NCI-H1930 (cell line): ENCODE measurements at regions not wholly inside any gene's neighbourhood (a gene's known extent, or its start where the extent isn't known, plus 50 kb on each side); places are given as distances from the start of the nearest gene placed in this dataset.
"Not testable (repeated sequence)": the region's sequence is repeated elsewhere in the genome, so short reads cannot be mapped to it uniquely, and the experiment has no call there.

Experiments
- DNase-seq, 2 experiments: peaks; one replicate each; lab custom pipeline; 2025; lab: John Stamatoyannopoulos, UW

DNA sequence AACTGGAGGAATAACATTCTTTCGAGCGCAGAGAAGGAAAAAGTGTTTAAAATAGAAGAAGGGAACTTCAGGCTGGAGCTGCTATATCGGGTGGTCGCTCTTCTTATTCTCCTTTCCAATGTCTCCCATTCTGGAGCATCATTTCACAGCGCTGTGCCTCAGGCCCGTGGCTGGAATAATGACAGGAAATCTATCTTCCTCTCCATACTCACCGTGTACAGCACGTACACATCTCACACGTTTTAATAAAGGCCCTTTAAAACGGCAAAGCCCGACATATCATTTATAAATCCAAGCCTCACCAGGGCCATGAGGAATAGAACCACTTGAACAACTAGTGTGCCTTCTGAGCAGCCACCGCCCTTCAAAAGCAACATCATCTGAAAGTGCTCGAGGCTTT, 264.4 kb downstream of the TEX29 start:
- no peak for DNase-seq

DNA sequence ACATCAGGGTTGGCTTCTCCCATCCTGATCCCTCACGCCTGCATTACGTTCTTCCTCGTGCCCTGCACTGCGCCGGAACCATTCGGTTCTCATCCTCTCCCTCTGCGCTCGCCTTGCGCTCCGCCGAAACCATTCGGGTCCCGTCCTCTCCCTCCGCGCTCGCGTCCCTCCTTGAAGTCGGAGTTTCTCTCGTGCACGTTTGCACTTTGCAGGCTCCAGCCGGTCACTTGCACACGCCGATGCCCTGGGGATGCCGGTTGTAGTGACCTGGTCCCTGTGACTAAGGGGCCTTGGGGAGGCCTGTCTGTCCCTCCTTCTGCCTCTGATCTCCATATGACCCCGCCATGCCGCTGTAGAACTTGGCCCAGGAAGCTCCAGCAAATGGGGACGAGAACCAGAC, 265.8 kb downstream of the TEX29 start:
- DNase-seq: no peak

- DNase-seq: no peak
Observed at GRCh38 chr13:111587249-111587648, 266.8 kb downstream of the TEX29 start.

GRCh38 chr13:111589321-111589720, 268.9 kb downstream of the TEX29 start:
- no peak for DNase-seq

DNA sequence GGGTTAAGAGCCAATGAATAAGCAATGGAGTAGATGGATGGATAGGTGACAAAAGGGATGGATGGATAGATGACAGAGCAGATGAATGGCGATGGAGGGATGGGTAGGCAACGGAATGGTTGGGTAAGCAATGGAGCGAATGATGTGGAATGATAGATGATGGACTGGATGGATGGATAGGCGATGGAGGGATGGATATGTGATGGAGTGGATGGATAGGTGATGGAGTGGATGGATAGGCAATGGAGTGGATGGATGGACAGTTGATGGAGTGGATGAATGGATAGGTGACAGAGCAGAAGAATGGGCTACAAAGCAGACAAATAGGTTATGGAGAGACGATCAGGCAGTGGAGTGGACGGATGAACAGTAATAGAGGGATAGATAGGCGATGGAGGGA, 269.6 kb downstream of the TEX29 start:
- no peak for DNase-seq

DNA sequence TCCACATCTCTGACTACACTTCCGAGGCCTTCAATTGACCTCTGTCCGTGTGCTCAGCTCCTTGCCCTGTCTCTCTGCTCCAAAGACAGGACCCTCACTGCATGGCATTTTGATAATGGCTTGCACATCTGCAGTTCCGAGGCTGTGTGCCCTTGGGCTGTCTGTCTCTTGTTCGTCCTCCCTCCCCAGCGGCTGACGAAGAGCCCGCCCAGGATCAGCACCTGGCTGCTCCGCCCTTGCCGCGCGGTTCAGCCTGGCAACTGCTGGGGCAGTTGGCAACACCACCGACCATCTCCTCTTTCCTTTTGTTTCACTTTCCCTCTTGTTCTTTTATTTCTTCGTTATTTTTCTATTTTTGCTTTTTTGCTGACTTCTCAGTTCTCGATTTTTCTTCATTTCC, 270.4 kb downstream of the TEX29 start:
- no peak for DNase-seq

- not testable (repeated sequence) for DNase-seq
Observed at GRCh38 chr13:111593490-111593889, 273.0 kb downstream of the TEX29 start.

- no peak for DNase-seq
Observed at GRCh38 chr13:111594606-111595005, 274.2 kb downstream of the TEX29 start.

DNA sequence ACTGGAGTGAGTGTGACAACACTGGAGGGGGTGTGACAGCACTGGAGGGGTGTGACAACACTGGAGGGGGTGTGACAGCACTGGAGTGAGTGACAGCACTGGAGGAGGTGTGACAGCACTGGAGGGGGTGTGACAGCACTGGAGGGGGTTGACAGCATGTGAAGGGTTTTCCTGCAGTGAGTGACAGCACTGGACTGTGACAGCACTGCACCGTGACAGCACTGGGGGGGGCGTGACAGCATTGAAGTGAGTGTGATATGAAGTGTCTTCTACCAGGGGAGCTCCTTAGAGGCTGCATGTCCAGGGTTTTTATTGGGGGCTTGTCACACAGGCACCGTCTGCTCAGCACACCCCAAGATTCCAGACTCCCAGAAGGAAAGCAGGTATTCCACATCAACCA, 274.8 kb downstream of the TEX29 start:
- DNase-seq: no peak

DNA sequence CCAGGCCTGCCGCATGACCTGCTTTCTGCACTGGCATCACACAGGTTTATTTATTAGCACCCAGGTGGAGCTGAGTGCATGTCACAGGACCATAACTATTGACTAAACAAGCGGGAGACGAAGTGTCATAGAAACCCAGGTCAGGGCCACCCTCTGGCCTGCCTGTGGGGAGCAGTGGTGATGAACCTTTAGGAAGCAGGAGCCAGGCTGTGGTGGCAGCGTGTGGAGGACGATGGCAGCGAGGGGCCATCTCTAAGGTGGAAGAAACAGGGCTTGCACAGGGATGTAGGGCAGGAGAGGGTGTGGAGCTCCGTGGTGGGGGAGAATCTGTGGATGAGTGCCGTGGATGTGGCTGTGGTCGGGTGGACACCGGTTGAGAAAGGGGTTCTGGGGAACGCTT, 275.3 kb downstream of the TEX29 start:
- DNase-seq: no peak

GRCh38 chr13:111597191-111597611, 276.8 kb downstream of the TEX29 start:
- DNase-seq: no peak

DNA sequence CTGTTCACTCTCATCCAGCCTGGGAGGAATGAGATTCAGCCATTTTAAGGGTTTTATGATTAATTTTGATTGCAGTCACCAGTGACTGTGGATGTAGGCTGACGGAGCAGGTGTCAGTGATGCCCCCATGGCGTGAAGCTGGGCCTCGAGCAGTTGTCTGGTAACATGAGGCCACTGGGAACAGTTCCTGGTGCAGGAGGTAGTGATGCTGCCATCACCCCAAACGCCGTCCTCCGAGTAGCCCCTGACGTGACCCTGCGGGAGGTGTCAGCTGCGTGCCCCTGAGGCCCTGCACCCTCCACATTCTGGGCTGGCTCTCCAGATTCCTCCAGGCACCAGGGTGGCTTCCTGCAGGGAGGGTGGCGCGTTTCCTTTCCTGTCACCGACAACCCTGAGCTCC, 277.2 kb downstream of the TEX29 start:
- DNase-seq: no peak

DNA sequence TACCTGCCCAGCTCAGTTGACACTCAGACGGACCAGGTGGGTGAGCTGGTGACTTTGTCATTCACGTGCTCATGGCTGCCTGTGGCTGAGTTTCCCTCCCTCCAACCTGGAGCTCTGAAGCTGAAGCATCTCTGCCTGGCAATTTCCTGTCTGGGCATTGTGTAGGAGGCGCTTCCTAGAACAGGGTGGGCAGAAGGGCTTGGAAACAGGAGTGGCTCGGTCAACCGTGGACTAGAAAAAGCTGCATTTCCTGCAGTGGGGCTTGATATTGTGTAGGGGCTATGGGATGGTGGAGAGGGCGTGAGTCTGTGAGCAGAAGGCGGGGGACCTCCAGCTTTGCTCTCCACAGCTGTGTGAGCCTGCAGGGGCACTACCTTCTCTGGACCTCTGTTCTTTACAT, 278.3 kb downstream of the TEX29 start:
- DNase-seq: no peak

DNA sequence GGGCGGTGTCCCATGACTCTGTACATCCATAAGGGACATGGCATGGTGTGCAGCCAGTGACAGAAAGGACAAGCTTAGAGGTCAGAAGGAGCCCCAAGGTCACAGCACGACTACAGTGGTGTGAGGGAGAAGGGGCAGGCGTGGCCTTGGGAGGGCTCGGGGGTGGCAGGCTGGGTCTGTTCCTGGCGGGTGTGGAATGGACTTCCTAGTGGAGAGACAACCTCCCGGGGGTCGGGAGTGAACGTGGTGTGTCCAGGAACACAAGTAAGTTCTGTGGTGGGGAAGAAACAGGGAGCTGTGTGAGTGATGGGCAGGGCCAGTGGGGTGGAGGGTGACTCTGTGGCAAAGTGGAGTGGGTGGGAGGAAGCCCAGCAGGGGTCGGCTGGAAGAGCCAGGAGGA, 279.3 kb downstream of the TEX29 start:
- no peak for DNase-seq

DNA sequence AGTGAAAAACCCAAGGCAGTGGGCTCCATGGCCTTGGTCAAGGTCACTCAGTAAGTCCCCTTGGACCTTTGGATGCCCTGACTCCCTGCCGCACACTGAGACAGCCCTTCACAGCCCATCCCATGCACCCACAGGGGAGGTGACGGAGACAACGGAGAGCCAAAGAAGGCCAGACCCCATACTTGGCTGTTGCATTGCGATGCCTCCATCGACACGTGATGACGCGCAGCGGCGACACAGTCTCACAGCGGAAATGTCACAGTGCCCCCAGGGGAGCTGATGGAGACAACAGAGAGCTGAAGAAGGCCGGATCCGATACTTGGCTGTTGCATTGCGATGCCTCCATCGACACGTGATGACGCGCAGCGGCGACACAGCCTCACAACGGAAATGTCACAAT, 282.4 kb downstream of the TEX29 start:
- DNase-seq: no peak

GRCh38 chr13:111604097-111604496, 283.7 kb downstream of the TEX29 start:
- no peak for DNase-seq

DNA sequence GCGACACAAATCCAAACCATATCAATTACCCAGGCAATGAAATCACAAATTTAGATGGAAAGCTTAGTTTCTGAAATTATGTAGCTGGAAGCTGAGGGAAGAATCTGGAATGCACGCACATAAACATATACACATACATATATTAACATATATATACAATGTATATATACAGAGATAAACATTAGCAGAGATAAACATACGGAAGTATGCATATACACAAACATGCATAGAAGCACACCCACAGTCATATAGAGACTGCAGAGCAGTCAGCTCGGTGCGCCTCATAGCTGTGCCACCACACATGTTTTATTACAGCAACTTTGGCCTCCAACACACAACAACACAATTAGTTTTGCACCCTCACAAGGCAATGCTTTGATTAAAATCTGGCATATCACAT, 288.1 kb downstream of the TEX29 start:
- DNase-seq: no peak

DNA sequence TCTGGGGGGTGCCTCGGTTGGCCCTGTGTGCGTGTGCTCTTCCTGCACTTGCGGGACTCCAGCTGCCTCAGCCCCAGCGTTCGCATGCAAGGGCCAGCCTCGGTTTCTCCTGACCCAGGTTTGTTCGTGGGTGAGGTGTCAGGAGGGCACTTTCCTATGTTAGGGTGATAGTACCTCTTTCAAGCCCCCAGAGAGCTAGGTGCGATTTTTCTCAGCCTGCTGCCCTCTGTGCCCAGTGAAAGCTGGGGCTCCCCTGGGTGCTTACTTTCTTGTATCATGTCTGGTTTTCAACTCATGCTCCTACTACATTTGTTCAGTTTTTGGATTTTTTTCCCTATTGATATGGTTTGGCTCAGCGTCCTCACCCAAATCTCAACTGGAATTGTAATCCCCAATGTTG, 289.2 kb downstream of the TEX29 start:
- no peak for DNase-seq

DNA sequence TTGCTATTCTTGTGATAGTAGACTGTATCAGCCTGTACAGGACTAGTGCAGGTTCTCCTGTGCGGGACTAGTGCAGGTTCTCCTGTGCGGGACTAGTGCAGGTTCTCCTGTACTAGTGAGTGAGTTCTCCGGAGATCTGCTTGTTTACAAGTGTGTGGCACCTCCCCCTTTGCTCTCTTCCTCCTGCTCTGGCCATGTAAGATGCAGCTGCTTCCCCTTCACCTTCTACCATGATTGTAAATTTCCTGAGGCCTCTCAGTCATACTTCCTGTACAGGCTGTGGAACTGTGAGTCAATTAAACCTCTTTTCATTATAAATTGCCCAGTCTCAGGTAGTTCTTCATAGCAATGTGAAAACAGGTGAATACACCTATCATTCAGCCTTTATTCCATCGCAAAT, 289.6 kb downstream of the TEX29 start:
- no peak for DNase-seq

DNA sequence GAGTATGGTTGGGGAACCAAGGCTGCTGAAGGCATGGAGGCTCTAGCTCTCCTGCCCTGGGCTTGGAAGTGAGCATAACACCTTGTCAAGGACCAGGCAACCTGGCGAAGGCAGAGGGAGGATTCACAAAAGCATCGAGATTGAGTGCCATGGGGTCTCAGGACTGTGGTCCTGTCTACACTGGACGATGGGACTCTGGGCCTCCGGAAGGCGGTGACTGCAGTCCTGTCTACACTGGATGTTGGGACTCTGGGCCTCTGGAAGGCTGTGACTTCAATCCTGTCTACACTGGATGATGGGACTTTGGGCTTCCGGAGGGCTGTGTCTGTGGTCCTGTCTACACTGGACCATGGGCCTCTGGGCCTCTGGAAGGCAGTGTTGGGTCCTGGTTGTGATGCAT, 290.4 kb downstream of the TEX29 start:
- DNase-seq: no peak

- no peak for DNase-seq
Observed at GRCh38 chr13:111611651-111612050, 291.2 kb downstream of the TEX29 start.

- DNase-seq: no peak
Observed at GRCh38 chr13:111612886-111613285, 292.4 kb downstream of the TEX29 start.

- no peak for DNase-seq
Observed at GRCh38 chr13:111614009-111614408, 293.6 kb downstream of the TEX29 start.

DNA sequence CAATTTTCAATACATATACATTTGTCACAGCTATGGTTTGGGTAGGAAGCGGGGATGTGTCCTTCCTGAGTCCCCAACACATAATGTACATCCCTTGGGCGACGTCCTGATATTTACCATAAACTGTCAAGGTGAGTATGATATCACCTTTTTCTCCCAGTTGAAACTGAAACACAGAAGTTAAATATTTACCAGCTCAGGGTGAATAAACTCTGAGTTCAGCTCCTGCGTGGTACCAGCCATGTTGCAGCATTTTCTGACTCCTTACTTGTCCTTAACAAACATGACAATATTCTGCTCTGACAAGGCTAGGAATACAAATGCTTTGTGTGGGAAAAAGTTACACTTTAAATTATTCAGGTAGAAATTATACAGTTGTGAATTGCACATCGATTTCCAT, 294.2 kb downstream of the TEX29 start:
- DNase-seq: no peak

GRCh38 chr13:111616203-111616602, 295.8 kb downstream of the TEX29 start:
- no peak for DNase-seq
